GM23338 (cell line): ENCODE measurements at regions not wholly inside any gene's neighbourhood (a gene's known extent, or its start where the extent isn't known, plus 50 kb on each side); places are given as distances from the start of the nearest gene placed in this dataset.

ENCODE experiments used
- ATAC-seq: fragments of 200-7000 bp; cut with Tn5 transposase; 3 replicates; pipeline ENCODE4 v1.9.1; 2020
- DNase-seq: peaks from one replicate; pipeline ENCODE4 v3.0.0-alpha.2; 2015; ENCODE audit warnings: low spot score
- H2AFZ ChIP-seq: fragments of 200-600 bp; sonication (generic); 2 replicates; pipeline ENCODE4 v1.8.0; 2016; ENCODE audit warnings: antibody characterized with exemption, mild to moderate bottlenecking, moderate library complexity
- H3F3A ChIP-seq: fragments of 200-600 bp; sonication (generic); replicated peaks from 2 replicates; pipeline ENCODE4 v1.8.0; 2017; ENCODE audit warnings: antibody characterized with exemption, mixed run types, low read depth
- H3K27ac ChIP-seq: fragments of 200-600 bp; sonication (generic); 2 replicates; pipeline ENCODE4 v1.6.1; 2016; ENCODE audit warnings: low read depth
- H3K27me3 ChIP-seq: fragments of 200-600 bp; sonication (generic); 2 replicates; pipeline ENCODE4 v1.8.0; 2016; ENCODE audit warnings: mild to moderate bottlenecking, mixed run types, moderate library complexity; ENCODE audit not compliant: insufficient read depth
- H3K36me3 ChIP-seq: fragments of 200-600 bp; sonication (generic); 2 replicates; pipeline ENCODE4 v1.8.0; 2016; ENCODE audit warnings: mild to moderate bottlenecking; ENCODE audit not compliant: insufficient read depth
- H3K4me1 ChIP-seq: fragments of 200-600 bp; sonication (generic); 2 replicates; pipeline ENCODE4 v1.8.0; 2016; ENCODE audit warnings: mild to moderate bottlenecking, moderate library complexity; ENCODE audit not compliant: insufficient read depth
- H3K4me2 ChIP-seq: fragments of 200-600 bp; sonication (generic); 2 replicates; pipeline ENCODE4 v1.7.1; 2017; ENCODE audit warnings: mixed run types
- H3K4me3 ChIP-seq: fragments of 200-600 bp; sonication (generic); 2 replicates; pipeline ENCODE4 v1.6.1; 2016; ENCODE audit warnings: mixed run types
- H3K79me2 ChIP-seq: fragments of 200-600 bp; sonication (generic); replicated peaks from 2 replicates; pipeline ENCODE4 v1.8.0; 2017; ENCODE audit warnings: mild to moderate bottlenecking; ENCODE audit not compliant: insufficient read depth
- H3K9me2 ChIP-seq: fragments of 200-600 bp; sonication (generic); 2 replicates; pipeline ENCODE4 v1.8.0; 2017; ENCODE audit not compliant: insufficient read depth
- H4K20me1 ChIP-seq: fragments of 200-600 bp; sonication (generic); replicated peaks from 2 replicates; pipeline ENCODE4 v1.8.0; 2017; ENCODE audit warnings: mild to moderate bottlenecking; ENCODE audit not compliant: insufficient read depth
- H3K27ac Mint-ChIP-seq: 2 replicates; pipeline ENCODE4 v1.8.0; 2020; ENCODE audit warnings: inconsistent platforms, mild to moderate bottlenecking, moderate library complexity, mixed read lengths
- H3K27me3 Mint-ChIP-seq: 3 replicates; pipeline ENCODE4 v1.8.0; 2022; ENCODE audit warnings: low read depth, mild to moderate bottlenecking, moderate library complexity, mixed read lengths, inconsistent platforms; ENCODE audit not compliant: insufficient read depth, poor library complexity
- H3K36me3 Mint-ChIP-seq: 3 replicates; pipeline ENCODE4 v1.8.0; 2021; ENCODE audit warnings: low read depth, mild to moderate bottlenecking, inconsistent platforms, moderate library complexity, mixed read lengths
- H3K4me1 Mint-ChIP-seq: 3 replicates; pipeline ENCODE4 v1.8.0; 2020; ENCODE audit warnings: mild to moderate bottlenecking, inconsistent platforms, mixed read lengths
- H3K4me3 Mint-ChIP-seq: 3 replicates; pipeline ENCODE4 v1.8.0; 2021; ENCODE audit warnings: moderate library complexity, mild to moderate bottlenecking, inconsistent platforms, mixed read lengths
- H3K9me3 Mint-ChIP-seq: 3 replicates; pipeline ENCODE4 v1.8.0; 2020; ENCODE audit warnings: moderate library complexity, mild to moderate bottlenecking, inconsistent platforms, mixed read lengths
- CTCF ChIP-seq, 2 experiments: fragments of 200-600 bp in 1 of 2; sonication (generic) in 1 of 2; conservative IDR thresholded peaks; 2 replicates each; pipeline versions ENCODE4 v1.5.1 to v1.6.1; 2016 to 2017; ENCODE audit warnings: antibody characterized with exemption in 2 of 2, low read depth in 2 of 2, mild to moderate bottlenecking in 2 of 2, moderate library complexity in 1 of 2
- EZH2 ChIP-seq: fragments of 200-600 bp; sonication (generic); IDR thresholded peaks from one replicate; pipeline ENCODE4 v1.8.0; 2017; ENCODE audit warnings: antibody characterized with exemption, mild to moderate bottlenecking, low read depth; ENCODE audit not compliant: unreplicated experiment
- EZH2phosphoT487 ChIP-seq: fragments of 200-600 bp; sonication (generic); IDR thresholded peaks from one replicate; pipeline ENCODE4 v1.8.1; 2018; ENCODE audit warnings: antibody characterized with exemption; ENCODE audit not compliant: unreplicated experiment
- JUNB ChIP-seq: IDR thresholded peaks from one replicate; pipeline ENCODE4 v1.6.1; 2016; ENCODE audit warnings: antibody characterized with exemption; ENCODE audit not compliant: unreplicated experiment
- NANOG ChIP-seq: IDR thresholded peaks from 2 replicates; pipeline ENCODE4 v1.6.1; 2016; ENCODE audit warnings: antibody characterized with exemption, borderline replicate concordance
- POLR2AphosphoS5 ChIP-seq: IDR thresholded peaks from 2 replicates; pipeline ENCODE4 v1.6.1; 2016; ENCODE audit warnings: antibody characterized with exemption, low read depth
- STAT1 ChIP-seq: IDR thresholded peaks from one replicate; pipeline ENCODE4 v1.6.1; 2016; ENCODE audit warnings: antibody characterized with exemption; ENCODE audit not compliant: unreplicated experiment
- ZNF114 ChIP-seq: fragments of 250-450 bp; sonication (Bioruptor Pico); IDR thresholded peaks from 2 replicates; pipeline ENCODE4 v1.5.0; 2020; ENCODE audit warnings: mild to moderate bottlenecking, moderate library complexity
- ZNF331 ChIP-seq: fragments of 250-450 bp; sonication (Bioruptor Pico); IDR thresholded peaks from 2 replicates; pipeline ENCODE4 v1.5.0; 2020; ENCODE audit warnings: low read depth, mild to moderate bottlenecking, moderate library complexity
- ZNF462 ChIP-seq: fragments of 250-450 bp; sonication (Bioruptor Pico); IDR thresholded peaks from 2 replicates; pipeline ENCODE4 v1.5.0; 2020; ENCODE audit warnings: mild to moderate bottlenecking, moderate library complexity

DNA sequence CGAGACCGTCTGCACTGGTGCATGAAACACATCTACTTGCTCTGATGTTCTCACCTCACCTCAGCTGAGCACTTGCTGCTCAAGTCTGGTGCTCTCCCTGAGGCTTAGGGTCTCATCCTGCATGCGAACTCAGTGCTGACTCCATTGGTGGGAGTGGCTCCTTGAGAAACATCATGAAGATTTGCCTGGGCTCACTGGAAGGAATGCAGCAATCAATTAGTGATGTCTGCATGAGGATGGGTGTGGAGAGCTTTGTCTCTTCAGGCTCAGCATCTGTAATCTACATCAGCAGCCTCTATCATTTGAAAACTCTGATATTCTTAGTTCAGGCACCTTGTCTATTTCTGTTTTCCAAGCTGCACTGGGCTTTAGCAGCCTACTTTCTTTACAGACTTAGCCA is 204.4 kb downstream of the IRF8 start:
- TF ChIP-seq CTCF (conservative IDR thresholded peaks at IDR 0.05; ENCODE audit: low read depth in 2 of 2) (no peak), EZH2 (no peak)
- H3K36me3 ChIP-seq, result no peaks in the 10 kb centered on the region
- Mint-ChIP-seq H3K27me3 (peaks cover 4% of the 10 kb centered on the region), H3K4me1 (peaks cover 5% of the 10 kb centered on the region; the same call in 2 of the 3 replicates), H3K27ac (no peak overlapping the region), H3K36me3 (no peaks in the 10 kb centered on the region), H3K4me3 (no peak overlapping the region), H3K9me3 (no peaks in the 10 kb centered on the region)
- no peak overlapping the region for H2AFZ ChIP-seq
- DNase-seq (peak; percentile 18), ATAC-seq (no peak)
- H3F3A ChIP-seq, result peaks cover 8% of the 10 kb centered on the region
- no peaks in the 10 kb centered on the region for H3K4me1 ChIP-seq
- no peak overlapping the region for H3K27ac ChIP-seq
- H3K27me3 ChIP-seq, result no peaks in the 10 kb centered on the region
- H4K20me1 ChIP-seq, result no peaks in the 10 kb centered on the region
- no peaks in the 10 kb centered on the region for H3K79me2 ChIP-seq
- H3K4me3 ChIP-seq, result no peak overlapping the region
- H3K9me2 ChIP-seq, result peaks cover 1% of the 10 kb centered on the region; the same call in 1 of the 2 replicates
- H3K4me2 ChIP-seq, result no peak overlapping the region

GRCh38 chr16:86104537-86105048 is 205.6 kb downstream of the IRF8 start:
- Mint-ChIP-seq H3K36me3 (no peaks in the 10 kb centered on the region), H3K27me3 (peaks cover 2% of the 10 kb centered on the region), H3K9me3 (no peaks in the 10 kb centered on the region), H3K4me3 (no peak overlapping the region), H3K27ac (no peak overlapping the region), H3K4me1 (peaks cover 5% of the 10 kb centered on the region; the same call in 2 of the 3 replicates)
- Histone ChIP-seq H3K4me3 (no peak overlapping the region), H4K20me1 (no peaks in the 10 kb centered on the region), H3K4me2 (no peak overlapping the region), H3K36me3 (no peaks in the 10 kb centered on the region), H3K79me2 (no peaks in the 10 kb centered on the region), H3K4me1 (no peaks in the 10 kb centered on the region), H3F3A (peaks cover 16% of the 10 kb centered on the region), H3K9me2 (peaks cover 10% of the 10 kb centered on the region), H3K27me3 (no peaks in the 10 kb centered on the region), H2AFZ (no peak overlapping the region), H3K27ac (no peak overlapping the region)
- TF ChIP-seq POLR2AphosphoS5, result no peak
- TF ChIP-seq EZH2phosphoT487, result no peak
- TF ChIP-seq ZNF331 (CRISPR knock-in tag), result no peak
- no peak for TF ChIP-seq ZNF114
- no peak for TF ChIP-seq NANOG
- no peak for TF ChIP-seq JUNB
- no peak for TF ChIP-seq STAT1
- TF ChIP-seq ZNF462 (CRISPR knock-in tag), result no peak
- ATAC-seq (no peak), DNase-seq (no peak)
